ENCODE measurements at regions not wholly inside any gene's neighbourhood (a gene's known extent, or its start where the extent isn't known, plus 50 kb on each side); places are given as distances from the start of the nearest gene placed in this dataset.

DNA sequence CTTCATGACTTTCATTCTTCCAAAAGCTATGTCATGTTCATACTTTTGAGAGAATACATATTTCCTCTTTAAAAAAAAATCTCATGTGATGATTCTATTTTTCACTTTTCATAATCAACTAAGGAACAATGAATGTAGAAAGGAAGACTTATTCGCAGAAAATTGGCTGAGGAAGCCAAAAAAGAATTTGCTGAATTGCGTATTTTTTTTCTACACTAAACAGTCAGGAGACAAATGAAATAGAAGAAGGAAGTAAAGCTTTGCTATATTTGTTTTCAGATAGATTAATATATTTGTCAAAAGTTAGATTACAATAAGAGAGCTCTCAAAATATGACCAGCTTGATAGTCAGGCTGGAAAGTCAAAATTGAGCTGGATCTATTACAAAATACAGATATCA, 504.2 kb downstream of the ANXA1 start:
- no peak for DNase-seq (ENCODE audit: low read depth, low spot score)
- TF ChIP-seq CTCF (IDR thresholded peaks at IDR 0.05; ENCODE audit: insufficient read depth, low read length, missing control alignments): no peak
- ChIA-PET POLR2A (no interaction called here), CTCF (no interaction called here)
- H3K4me3 ChIP-seq (ENCODE audit: low read depth, low read length): no peak overlapping the region

- DNase-seq (ENCODE audit: low read depth, low spot score): no peak
- CTCF ChIA-PET: no interaction called here
- TF ChIP-seq CTCF (IDR thresholded peaks at IDR 0.05; ENCODE audit: insufficient read depth, low read length, missing control alignments): no peak
- POLR2A ChIA-PET: no interaction called here
- H3K4me3 ChIP-seq (ENCODE audit: low read depth, low read length): no peak overlapping the region
Measured at GRCh38 chr9:73665253-73665652, 513.6 kb downstream of the ANXA1 start.

DNA sequence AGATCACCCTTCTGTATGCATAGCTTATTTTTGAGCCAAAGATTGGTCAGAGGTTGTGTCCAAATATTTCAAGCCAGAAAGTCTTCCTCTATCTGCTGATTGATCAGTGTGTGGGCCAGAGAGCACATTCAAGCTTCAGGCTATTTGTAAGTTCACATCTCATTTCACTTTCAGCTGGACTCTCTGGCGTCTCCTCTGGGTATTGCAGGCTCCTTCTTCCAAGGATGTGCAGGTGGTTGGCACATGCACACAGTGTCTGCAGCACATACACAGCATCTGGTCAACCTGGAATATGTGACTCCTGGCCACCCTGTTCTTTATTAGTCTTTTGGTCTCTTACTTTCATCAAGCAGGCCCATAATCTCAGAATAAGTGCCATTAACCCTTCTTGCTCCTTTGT, 516.1 kb downstream of the ANXA1 start:
- POLR2A ChIA-PET: no interaction called here
- no peak for DNase-seq (ENCODE audit: low read depth, low spot score)
- CTCF ChIA-PET: no interaction called here
- no peak overlapping the region for H3K4me3 ChIP-seq (ENCODE audit: low read depth, low read length)
- TF ChIP-seq CTCF (IDR thresholded peaks at IDR 0.05; ENCODE audit: insufficient read depth, low read length, missing control alignments): no peak

DNA sequence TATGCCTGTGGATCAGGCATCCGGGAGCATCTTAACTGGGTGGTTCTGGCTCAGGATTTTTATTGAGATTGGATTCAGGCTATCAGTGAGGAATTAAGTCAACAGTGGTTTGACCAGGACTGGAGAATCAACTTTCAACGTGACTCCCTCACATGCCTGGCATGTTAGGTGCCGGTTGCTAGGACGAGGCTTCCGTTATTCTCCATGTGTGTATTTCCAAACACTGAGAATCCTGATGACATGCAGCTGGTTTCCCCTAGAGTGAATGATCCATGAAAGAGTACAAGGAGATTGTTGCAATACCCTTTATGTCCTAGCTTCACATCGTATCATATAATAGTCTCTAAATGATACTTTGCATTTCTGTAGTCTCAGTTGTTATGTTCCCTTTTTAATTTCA, 529.2 kb downstream of the ANXA1 start:
- no peak for TF ChIP-seq CTCF (IDR thresholded peaks at IDR 0.05; ENCODE audit: insufficient read depth, low read length, missing control alignments)
- POLR2A ChIA-PET: no interaction called here
- no peak overlapping the region for H3K4me3 ChIP-seq (ENCODE audit: low read depth, low read length)
- CTCF ChIA-PET: no interaction called here
- DNase-seq (ENCODE audit: low read depth, low spot score): no peak

GRCh38 chr9:73682789-73683188, 531.1 kb downstream of the ANXA1 start:
- H3K4me3 ChIP-seq (ENCODE audit: low read depth, low read length): no peak overlapping the region
- CTCF ChIA-PET: interaction anchor here (2.6 kb wide), 1 partner anchor 1060 kb away, joined by 7 read pairs; no protein-coding TSS in a partner anchor
- POLR2A ChIA-PET: no interaction called here
- DNase-seq (ENCODE audit: low read depth, low spot score): no peak
- no peak for TF ChIP-seq CTCF (IDR thresholded peaks at IDR 0.05; ENCODE audit: insufficient read depth, low read length, missing control alignments)

GRCh38 chr9:73683862-73684591, 532.4 kb downstream of the ANXA1 start:
- TF ChIP-seq CTCF (IDR thresholded peaks at IDR 0.05; ENCODE audit: insufficient read depth, low read length, missing control alignments): no peak
- ChIA-PET POLR2A (no interaction called here), CTCF (interaction anchor here (0.6 to 2.6 kb wide), 3 partner anchors 885 to 1059 kb away, joined by 3 to 7 read pairs (median 3); no protein-coding TSS in a partner anchor)
- DNase-seq (ENCODE audit: low read depth, low spot score): no peak
- no peak overlapping the region for H3K4me3 ChIP-seq (ENCODE audit: low read depth, low read length)

Data from AG04449 (cell line).